HT-29 (cell line): ENCODE measurements at regions not wholly inside any gene's neighbourhood (a gene's known extent, or its start where the extent isn't known, plus 50 kb on each side); places are given as distances from the start of the nearest gene placed in this dataset.
"Not testable (repeated sequence)": the region's sequence is repeated elsewhere in the genome, so short reads cannot be mapped to it uniquely, and the experiment has no call there.

Source experiments
- DNase-seq: peaks from one replicate; pipeline ENCODE4 v3.0.0-alpha.2; 2015; ENCODE audit warnings: low spot score

- peak; percentile 26 for DNase-seq
Measured at GRCh38 chr6:2378046-2378657, 132.7 kb upstream of the GMDS start.

- peak; percentile 91 for DNase-seq
Measured at GRCh38 chr6:2376429-2377355, 131.3 kb upstream of the GMDS start.

GRCh38 chr6:2375443-2375842, 130.0 kb upstream of the GMDS start:
- no peak for DNase-seq

- DNase-seq: no peak
Measured at GRCh38 chr6:2369606-2370005, 124.2 kb upstream of the GMDS start.

- no peak for DNase-seq
Measured at GRCh38 chr6:2363211-2363610, 117.8 kb upstream of the GMDS start.

GRCh38 chr6:2361195-2361594, 115.8 kb upstream of the GMDS start:
- DNase-seq: no peak

- DNase-seq: no peak
Measured at GRCh38 chr6:2360716-2361115, 115.3 kb upstream of the GMDS start.

- DNase-seq: no peak
Measured at GRCh38 chr6:2360126-2360525, 114.7 kb upstream of the GMDS start.

- DNase-seq: no peak
Measured at GRCh38 chr6:2355150-2355549, 109.7 kb upstream of the GMDS start.

- DNase-seq: no peak
Measured at GRCh38 chr6:2354138-2354491, 108.7 kb upstream of the GMDS start.

- DNase-seq: peak; percentile 86
Measured at GRCh38 chr6:2353412-2354137, 108.2 kb upstream of the GMDS start.

- DNase-seq: no peak
Measured at GRCh38 chr6:2351807-2352431, 106.5 kb upstream of the GMDS start.

GRCh38 chr6:2351090-2351489, 105.7 kb upstream of the GMDS start:
- DNase-seq: no peak

- DNase-seq: no peak
Measured at GRCh38 chr6:2346078-2346477, 100.7 kb upstream of the GMDS start.

- DNase-seq: no peak
Measured at GRCh38 chr6:2344319-2344905, 99.0 kb upstream of the GMDS start.

GRCh38 chr6:2327591-2327990, 82.2 kb upstream of the GMDS start:
- no peak for DNase-seq

GRCh38 chr6:2324166-2324953, 79.0 kb upstream of the GMDS start:
- DNase-seq: no peak

- DNase-seq: not testable (repeated sequence)
Measured at GRCh38 chr6:2317498-2317897, 72.1 kb upstream of the GMDS start.

- no peak for DNase-seq
Measured at GRCh38 chr6:2314641-2315040, 69.2 kb upstream of the GMDS start.

GRCh38 chr6:2310042-2310441, 64.6 kb upstream of the GMDS start:
- no peak for DNase-seq

GRCh38 chr6:2309122-2309521, 63.7 kb upstream of the GMDS start:
- DNase-seq: no peak
